PFSK-1 (cell line): ENCODE measurements at regions not wholly inside any gene's neighbourhood (a gene's known extent, or its start where the extent isn't known, plus 50 kb on each side); places are given as distances from the start of the nearest gene placed in this dataset.

Source experiments
- FOXP2 ChIP-seq: optimal IDR thresholded peaks from 2 replicates; pipeline ENCODE3; 2011; ENCODE audit warnings: borderline replicate concordance, control low read depth, inconsistent platforms; ENCODE audit not compliant: insufficient read depth; ENCODE audit errors: extremely low read length, extremely low read depth
- POLR2AphosphoS5 ChIP-seq: IDR thresholded peaks from 2 replicates; pipeline ENCODE4 v1.6.1; 2012; ENCODE audit warnings: low read depth, mild to moderate bottlenecking, control low read depth, low read length, moderate library complexity
- TAF1 ChIP-seq: IDR thresholded peaks from 2 replicates; pipeline ENCODE4 v1.6.1; 2012; ENCODE audit warnings: low read length, control low read depth, borderline replicate concordance; ENCODE audit not compliant: insufficient read depth

GRCh38 chr12:42935090-42935489 lies 345.5 kb upstream of the PRICKLE1 start:
- TF ChIP-seq POLR2AphosphoS5 (no peak), FOXP2 (no peak), TAF1 (no peak)
